Mesenchymal stem cell (in vitro differentiated cells and primary cell): ENCODE measurements at regions not wholly inside any gene's neighbourhood (a gene's known extent, or its start where the extent isn't known, plus 50 kb on each side); places are given as distances from the start of the nearest gene placed in this dataset.

ENCODE experiments used
- DNase-seq: peaks from one replicate; pipeline ENCODE4 v3.0.0-alpha.2; 2013
- H2AFZ ChIP-seq: one replicate; pipeline ENCODE4 v1.6.1; 2013; ENCODE audit warnings: low read depth, mild to moderate bottlenecking, control low read depth, inconsistent platforms, low read length, moderate library complexity
- H2AK5ac ChIP-seq: 2 replicates; pipeline ENCODE4 v1.6.1; 2013; ENCODE audit warnings: low read length, moderate library complexity, mild to moderate bottlenecking, inconsistent platforms; ENCODE audit not compliant: severe bottlenecking
- H2BK120ac ChIP-seq: one replicate; pipeline ENCODE4 v1.6.1; 2013; ENCODE audit warnings: low read depth, mild to moderate bottlenecking, inconsistent platforms, low read length, moderate library complexity
- H2BK12ac ChIP-seq, 2 experiments: one replicate each; pipeline ENCODE4 v1.6.1; 2013; ENCODE audit warnings: inconsistent platforms in 2 of 2, low read length in 2 of 2, mild to moderate bottlenecking in 2 of 2, moderate library complexity in 2 of 2, control low read depth in 1 of 2
- H2BK15ac ChIP-seq: one replicate; pipeline ENCODE4 v1.6.1; 2013; ENCODE audit warnings: mild to moderate bottlenecking, low read depth, inconsistent platforms; ENCODE audit not compliant: poor library complexity, severe bottlenecking
- H2BK5ac ChIP-seq: 2 replicates; pipeline ENCODE4 v1.6.1; 2013; ENCODE audit warnings: low read depth, mild to moderate bottlenecking, low read length, control low read depth, inconsistent platforms; ENCODE audit not compliant: poor library complexity, severe bottlenecking
- H3K14ac ChIP-seq, 2 experiments: one replicate each; pipeline ENCODE4 v1.6.1; 2013; ENCODE audit warnings: inconsistent platforms in 2 of 2, low read length in 2 of 2, control low read depth in 1 of 2, mild to moderate bottlenecking in 1 of 2, moderate library complexity in 1 of 2
- H3K18ac ChIP-seq, 2 experiments: one replicate each; pipeline ENCODE4 v1.6.1; 2013; ENCODE audit warnings: inconsistent platforms in 2 of 2, low read length in 2 of 2, control low read depth in 1 of 2, low read depth in 1 of 2, mild to moderate bottlenecking in 1 of 2
- H3K23ac ChIP-seq, 2 experiments: one replicate each; pipeline ENCODE4 v1.6.1; 2013; ENCODE audit warnings: inconsistent platforms in 2 of 2, low read length in 2 of 2, mild to moderate bottlenecking in 2 of 2, moderate library complexity in 2 of 2, control low read depth in 1 of 2
- H3K27ac ChIP-seq: 2 replicates; pipeline ENCODE4 v1.5.1; 2013; ENCODE audit warnings: mild to moderate bottlenecking, moderate library complexity, low read length, control low read depth, inconsistent platforms; ENCODE audit not compliant: poor library complexity, severe bottlenecking
- H3K27me3 ChIP-seq, 2 experiments: 2 replicates each; pipeline versions ENCODE4 v1.6.1 to v1.7.0; 2013; ENCODE audit warnings: low read length in 2 of 2, mild to moderate bottlenecking in 2 of 2, moderate library complexity in 2 of 2, control low read depth in 1 of 2, inconsistent platforms in 1 of 2; ENCODE audit not compliant: control insufficient read depth in 1 of 2, insufficient read depth in 1 of 2
- H3K36me3 ChIP-seq, 2 experiments: 2 replicates each; pipeline versions ENCODE4 v1.6.1 to v1.7.0; 2013; ENCODE audit warnings: low read length in 2 of 2, control low read depth in 1 of 2, inconsistent platforms in 1 of 2, low read depth in 1 of 2, mild to moderate bottlenecking in 1 of 2; ENCODE audit not compliant: insufficient read depth in 2 of 2, control insufficient read depth in 1 of 2
- H3K4ac ChIP-seq, 2 experiments: one replicate each; pipeline ENCODE4 v1.6.1; 2013; ENCODE audit warnings: inconsistent platforms in 2 of 2, low read length in 2 of 2, mild to moderate bottlenecking in 2 of 2, moderate library complexity in 2 of 2, control low read depth in 1 of 2, low read depth in 1 of 2
- H3K4me1 ChIP-seq: 2 replicates; pipeline ENCODE4 v1.6.1; 2013; ENCODE audit warnings: low read depth, low read length, control low read depth; ENCODE audit not compliant: control insufficient read depth, insufficient read depth
- H3K4me2 ChIP-seq: 2 replicates; pipeline ENCODE4 v1.6.1; 2013; ENCODE audit warnings: low read length, mild to moderate bottlenecking, inconsistent platforms; ENCODE audit not compliant: poor library complexity, severe bottlenecking
- H3K4me3 ChIP-seq, 2 experiments: 2 replicates each; pipeline versions ENCODE4 v1.5.1 to v1.7.0; 2013; ENCODE audit warnings: low read length in 2 of 2, mild to moderate bottlenecking in 2 of 2, control low read depth in 1 of 2, low read depth in 1 of 2; ENCODE audit not compliant: insufficient read depth in 1 of 2
- H3K79me1 ChIP-seq: replicated peaks from 2 replicates; pipeline ENCODE4 v1.6.1; 2013; ENCODE audit warnings: mild to moderate bottlenecking, control low read depth, low read length, inconsistent platforms; ENCODE audit not compliant: poor library complexity, severe bottlenecking
- H3K9ac ChIP-seq: 2 replicates; pipeline ENCODE4 v1.7.0; 2013; ENCODE audit warnings: mild to moderate bottlenecking, low read length, moderate library complexity
- H3K9me3 ChIP-seq: 2 replicates; pipeline ENCODE4 v1.7.0; 2013; ENCODE audit warnings: mild to moderate bottlenecking, low read length; ENCODE audit not compliant: control insufficient read depth
- H4K8ac ChIP-seq: one replicate; pipeline ENCODE4 v1.6.1; 2013; ENCODE audit warnings: inconsistent platforms, mild to moderate bottlenecking, low read length, moderate library complexity
- H4K91ac ChIP-seq: one replicate; pipeline ENCODE4 v1.6.1; 2013; ENCODE audit warnings: mild to moderate bottlenecking, low read length, inconsistent platforms
- WGBS: methylation state at CpG from one replicate; pipeline ENCODE4 v1.1.7; 2013; ENCODE audit warnings: mixed read lengths; 5-methylcytosine and 5-hydroxymethylcytosine counted together

GRCh38 chr3:72488738-72489035 is 359.6 kb downstream of the SHQ1 start:
- H4K91ac ChIP-seq = no peak overlapping the region
- 54% methylated on average over 5 of the region's 5 CpGs for WGBS

GRCh38 chr3:72487946-72488737 is 360.1 kb downstream of the SHQ1 start:
- Histone ChIP-seq H2BK15ac (peak overlapping the region; percentile 82), H4K91ac (peak overlapping the region; percentile 99), H3K14ac (peak overlapping the region in 1 of 2 experiments; percentile 99), H3K79me1 (no peaks in the 10 kb centered on the region), H3K18ac (peak overlapping the region; percentile 96 to 100), H3K23ac (peak overlapping the region in 1 of 2 experiments; percentile 29), H3K4me3 (peak overlapping the region in 1 of 2 experiments; percentile 16), H3K4ac (peak overlapping the region; percentile 20 to 99), H3K4me1 (peaks cover 25% of the 10 kb centered on the region), H2BK12ac (peak overlapping the region; percentile 95 to 100), H3K36me3 (no peaks in the 10 kb centered on the region), H3K4me2 (no peak overlapping the region), H4K8ac (peak overlapping the region; percentile 96), H2BK5ac (peak overlapping the region; percentile 1), H3K27me3 (peaks cover 0 to 11% of the 10 kb centered on the region in 2 experiments), H2BK120ac (peak overlapping the region; percentile 91), H2AK5ac (peak overlapping the region; percentile 46), H2AFZ (no peak overlapping the region), H3K9ac (peak overlapping the region; percentile 7), H3K27ac (peak overlapping the region; percentile 25), H3K9me3 (no peaks in the 10 kb centered on the region)
- DNase-seq = peak; percentile 67
- 77% methylated on average over 9 of the region's 9 CpGs for WGBS

More at GRCh38 chr3:72488738-72489035, 359.6 kb downstream of the SHQ1 start:
- Histone ChIP-seq H3K27me3 (peaks cover 0 to 15% of the 10 kb centered on the region in 2 experiments), H2AK5ac (peak overlapping the region; percentile 53), H2BK12ac (peak overlapping the region; percentile 7 to 80), H2AFZ (no peak overlapping the region), H3K4me2 (no peak overlapping the region), H2BK15ac (no peak overlapping the region), H2BK120ac (no peak overlapping the region), H2BK5ac (no peak overlapping the region), H3K9me3 (peaks cover 3% of the 10 kb centered on the region), H3K27ac (no peak overlapping the region), H3K4me1 (peaks cover 25% of the 10 kb centered on the region), H3K23ac (no peak overlapping the region), H3K18ac (peak overlapping the region in 1 of 2 experiments; percentile 76), H3K9ac (peak overlapping the region; percentile 7), H3K36me3 (no peaks in the 10 kb centered on the region), H3K14ac (no peak overlapping the region), H3K4ac (no peak overlapping the region), H3K4me3 (no peak overlapping the region), H3K79me1 (no peaks in the 10 kb centered on the region), H4K8ac (no peak overlapping the region)
- DNase-seq = peak; percentile 79

- WGBS = 12% methylated on average over 9 of the region's 11 CpGs
- peak overlapping the region; percentile 37 for H2AFZ ChIP-seq
- H2BK15ac ChIP-seq = peak overlapping the region; percentile 82
- peak overlapping the region; percentile 85 for H2AK5ac ChIP-seq
- peak; percentile 93 for DNase-seq
- peak overlapping the region; percentile 13 for H3K4me2 ChIP-seq
- H3K9me3 ChIP-seq = no peaks in the 10 kb centered on the region
- peak overlapping the region in 1 of 2 experiments; percentile 99 for H3K14ac ChIP-seq
- peak overlapping the region; percentile 95 to 100 for H2BK12ac ChIP-seq
- H3K36me3 ChIP-seq = no peaks in the 10 kb centered on the region
- H2BK5ac ChIP-seq = no peak overlapping the region
- peak overlapping the region; percentile 99 for H4K91ac ChIP-seq
- H3K27ac ChIP-seq = peak overlapping the region; percentile 66
- peak overlapping the region in 1 of 2 experiments; percentile 16 for H3K4me3 ChIP-seq
- H3K9ac ChIP-seq = peak overlapping the region; percentile 7
- H3K27me3 ChIP-seq = peaks cover 0 to 11% of the 10 kb centered on the region in 2 experiments
- H2BK120ac ChIP-seq = peak overlapping the region; percentile 91
- peak overlapping the region; percentile 96 for H4K8ac ChIP-seq
- H3K4ac ChIP-seq = peak overlapping the region; percentile 20 to 99
- H3K79me1 ChIP-seq = no peaks in the 10 kb centered on the region
- H3K4me1 ChIP-seq = peaks cover 23% of the 10 kb centered on the region
- peak overlapping the region; percentile 96 to 100 for H3K18ac ChIP-seq
- no peak overlapping the region for H3K23ac ChIP-seq
These were observed 361.0 kb downstream of the SHQ1 start for GRCh38 chr3:72487078-72487765.

- Histone ChIP-seq H3K36me3 (no peaks in the 10 kb centered on the region), H3K9me3 (no peaks in the 10 kb centered on the region), H3K23ac (no peak overlapping the region), H3K18ac (peak overlapping the region; percentile 48 to 86), H2AK5ac (peak overlapping the region; percentile 82), H3K27ac (no peak overlapping the region), H4K8ac (peak overlapping the region; percentile 75), H2BK120ac (no peak overlapping the region), H3K4me2 (no peak overlapping the region), H3K79me1 (no peaks in the 10 kb centered on the region), H2BK5ac (no peak overlapping the region), H4K91ac (peak overlapping the region; percentile 76), H3K14ac (no peak overlapping the region), H3K4me3 (no peak overlapping the region), H3K4ac (peak overlapping the region; percentile 68 to 70), H2AFZ (no peak overlapping the region), H3K27me3 (peaks cover 0 to 6% of the 10 kb centered on the region in 2 experiments), H3K9ac (no peak overlapping the region), H2BK12ac (peak overlapping the region; percentile 81 to 90), H3K4me1 (peaks cover 23% of the 10 kb centered on the region), H2BK15ac (no peak overlapping the region)
- WGBS = 91% methylated on average over 2 of the region's 2 CpGs
- peak; percentile 7 for DNase-seq
These were observed 362.6 kb downstream of the SHQ1 start for GRCh38 chr3:72485641-72486040.
